ENCODE measurements at regions not wholly inside any gene's neighbourhood (a gene's known extent, or its start where the extent isn't known, plus 50 kb on each side); places are given as distances from the start of the nearest gene placed in this dataset.

DNA sequence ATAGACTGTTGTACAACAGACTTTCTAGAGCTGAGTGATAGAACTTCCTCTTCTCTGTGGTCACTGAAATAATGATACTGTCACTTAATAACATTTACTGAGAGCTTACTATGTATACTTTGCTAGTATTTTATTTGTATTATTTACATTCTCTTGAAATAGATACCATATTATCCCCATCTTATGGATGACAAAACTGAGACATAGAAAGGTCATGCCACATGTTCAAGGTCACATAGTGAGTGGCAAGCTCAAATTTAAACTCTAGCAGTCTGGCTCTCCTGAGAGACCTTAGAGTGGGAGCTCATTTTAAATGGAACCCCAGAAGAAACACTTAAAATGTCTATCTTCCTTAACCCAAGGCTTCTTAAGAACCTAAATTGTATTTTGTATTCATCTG lies 266.6 kb upstream of the CAMK1G start:
- TF ChIP-seq, protein P1, sequence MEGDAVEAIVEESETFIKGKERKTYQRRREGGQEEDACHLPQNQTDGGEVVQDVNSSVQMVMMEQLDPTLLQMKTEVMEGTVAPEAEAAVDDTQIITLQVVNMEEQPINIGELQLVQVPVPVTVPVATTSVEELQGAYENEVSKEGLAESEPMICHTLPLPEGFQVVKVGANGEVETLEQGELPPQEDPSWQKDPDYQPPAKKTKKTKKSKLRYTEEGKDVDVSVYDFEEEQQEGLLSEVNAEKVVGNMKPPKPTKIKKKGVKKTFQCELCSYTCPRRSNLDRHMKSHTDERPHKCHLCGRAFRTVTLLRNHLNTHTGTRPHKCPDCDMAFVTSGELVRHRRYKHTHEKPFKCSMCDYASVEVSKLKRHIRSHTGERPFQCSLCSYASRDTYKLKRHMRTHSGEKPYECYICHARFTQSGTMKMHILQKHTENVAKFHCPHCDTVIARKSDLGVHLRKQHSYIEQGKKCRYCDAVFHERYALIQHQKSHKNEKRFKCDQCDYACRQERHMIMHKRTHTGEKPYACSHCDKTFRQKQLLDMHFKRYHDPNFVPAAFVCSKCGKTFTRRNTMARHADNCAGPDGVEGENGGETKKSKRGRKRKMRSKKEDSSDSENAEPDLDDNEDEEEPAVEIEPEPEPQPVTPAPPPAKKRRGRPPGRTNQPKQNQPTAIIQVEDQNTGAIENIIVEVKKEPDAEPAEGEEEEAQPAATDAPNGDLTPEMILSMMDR (IDR thresholded peaks at IDR 0.05) = no peak
- TF ChIP-seq POLR2A (IDR thresholded peaks at IDR 0.05) = no peak
- no peak for TF ChIP-seq POLR2AphosphoS5 (IDR thresholded peaks at IDR 0.05; ENCODE audit: insufficient read depth in 1 of 2, low read depth in 1 of 2)
